Neural cell (in vitro differentiated cells): ENCODE measurements at regions not wholly inside any gene's neighbourhood (a gene's known extent, or its start where the extent isn't known, plus 50 kb on each side); places are given as distances from the start of the nearest gene placed in this dataset.
A peak's percentile ranks its signal among the peaks of the same experiment; 100 is the strongest.

Experiments used
- H2AFZ ChIP-seq: fragments of 200-600, 300-800 bp; sonication (generic), shearing (Covaris generic); 2 replicates; pipeline ENCODE4 v1.6.0; 2014; ENCODE audit warnings: low read depth, mild to moderate bottlenecking, antibody characterized with exemption, low read length, moderate library complexity
- H3F3A ChIP-seq: fragments of 200-600 bp; shearing (Covaris generic); 2 replicates; pipeline ENCODE4 v1.6.1; 2016; ENCODE audit warnings: mild to moderate bottlenecking, moderate library complexity, mixed read lengths, antibody characterized with exemption, low read length; ENCODE audit not compliant: insufficient read depth, poor library complexity, severe bottlenecking
- H3K27ac ChIP-seq: fragments of 200-600, 300-800 bp; sonication (generic), shearing (Covaris generic); 2 replicates; pipeline ENCODE4 v1.5.1; 2014; ENCODE audit warnings: mild to moderate bottlenecking, low read length, moderate library complexity
- H3K27me3 ChIP-seq: fragments of 300-800, 200-600 bp; sonication (generic), shearing (Covaris generic); 2 replicates; pipeline ENCODE4 v1.6.0; 2014; ENCODE audit warnings: mild to moderate bottlenecking, low read depth, low read length, moderate library complexity; ENCODE audit not compliant: insufficient read depth
- H3K36me3 ChIP-seq: fragments of 300-800, 200-600 bp; sonication (generic), shearing (Covaris generic); 2 replicates; pipeline ENCODE4 v1.5.1; 2014; ENCODE audit warnings: mild to moderate bottlenecking, antibody characterized with exemption, low read length, moderate library complexity; ENCODE audit not compliant: insufficient read depth
- H3K4me2 ChIP-seq: fragments of 300-800, 200-600 bp; sonication (generic), shearing (Covaris generic); 2 replicates; pipeline ENCODE4 v1.6.0; 2014; ENCODE audit warnings: mild to moderate bottlenecking, low read length
- H3K4me3 ChIP-seq: fragments of 300-800, 200-600 bp; sonication (generic), shearing (Covaris generic); 2 replicates; pipeline ENCODE4 v1.5.1; 2014; ENCODE audit warnings: mild to moderate bottlenecking, low read length, moderate library complexity
- H3K79me2 ChIP-seq: fragments of 200-600 bp; shearing (Covaris generic); replicated peaks from 2 replicates; pipeline ENCODE4 v1.6.0; 2014; ENCODE audit warnings: mild to moderate bottlenecking, low read length, moderate library complexity; ENCODE audit not compliant: insufficient read depth
- H3K9ac ChIP-seq: fragments of 300-800, 200-600 bp; sonication (generic), shearing (Covaris generic); 2 replicates; pipeline ENCODE4 v1.6.1; 2016; ENCODE audit warnings: mild to moderate bottlenecking, low read length, mixed read lengths
- H3K9me2 ChIP-seq: fragments of 200-600 bp; shearing (Covaris generic); 2 replicates; pipeline ENCODE4 v1.6.1; 2016; ENCODE audit warnings: mild to moderate bottlenecking, low read length, mixed read lengths; ENCODE audit not compliant: insufficient read depth
- H3K9me3 ChIP-seq: fragments of 200-600, 300-800 bp; sonication (generic), shearing (Covaris generic); 2 replicates; pipeline ENCODE4 v1.6.1; 2016; ENCODE audit warnings: mild to moderate bottlenecking, mixed run types, low read length, moderate library complexity, mixed read lengths
- H4K20me1 ChIP-seq: fragments of 200-600 bp; shearing (Covaris generic); 2 replicates; pipeline ENCODE4 v1.6.1; 2016; ENCODE audit warnings: mild to moderate bottlenecking, mixed run types; ENCODE audit not compliant: insufficient read depth
- EP300 ChIP-seq: fragments of 450-650 bp; conservative IDR thresholded peaks from 2 replicates; pipeline ENCODE4 v1.6.1; 2014; ENCODE audit warnings: antibody characterized with exemption, mild to moderate bottlenecking, moderate library complexity; ENCODE audit not compliant: poor library complexity, severe bottlenecking
- EZH2 ChIP-seq: fragments of 200-600, 300-800 bp; shearing (Covaris generic), sonication (generic); IDR thresholded peaks from 2 replicates; pipeline ENCODE4 v1.6.1; 2014; ENCODE audit warnings: antibody characterized with exemption, low read length, borderline replicate concordance, mild to moderate bottlenecking; ENCODE audit not compliant: insufficient read depth, poor library complexity, severe bottlenecking
- MXI1 ChIP-seq: fragments of 450-650 bp; conservative IDR thresholded peaks from 2 replicates; pipeline ENCODE4 v1.6.1; 2014; ENCODE audit warnings: antibody characterized with exemption, mild to moderate bottlenecking; ENCODE audit not compliant: poor library complexity, severe bottlenecking
- POLR2AphosphoS5 ChIP-seq: IDR thresholded peaks from 2 replicates; pipeline ENCODE4 v1.6.1; 2012
- RAD21 ChIP-seq: fragments of 450-650 bp; conservative IDR thresholded peaks from 2 replicates; pipeline ENCODE4 v1.6.1; 2014; ENCODE audit warnings: antibody characterized with exemption, mild to moderate bottlenecking, moderate library complexity
- SMC3 ChIP-seq: fragments of 450-650 bp; conservative IDR thresholded peaks from 2 replicates; pipeline ENCODE4 v1.6.1; 2014; ENCODE audit warnings: antibody characterized with exemption, mild to moderate bottlenecking, moderate library complexity; ENCODE audit not compliant: poor library complexity
- TAF1 ChIP-seq: IDR thresholded peaks from 2 replicates; pipeline ENCODE4 v1.6.1; 2012; ENCODE audit warnings: low read depth
- TF ChIP-seq, protein P1 (sequence below): IDR thresholded peaks from 2 replicates; pipeline ENCODE4 v1.6.1; 2012; ENCODE audit warnings: borderline replicate concordance
- TF ChIP-seq, protein P2 (sequence below): fragments of 450-650 bp; IDR thresholded peaks from 2 replicates; pipeline ENCODE4 v1.5.1; 2014; ENCODE audit warnings: antibody characterized with exemption, mild to moderate bottlenecking, moderate library complexity; ENCODE audit not compliant: poor library complexity, severe bottlenecking

DNA sequence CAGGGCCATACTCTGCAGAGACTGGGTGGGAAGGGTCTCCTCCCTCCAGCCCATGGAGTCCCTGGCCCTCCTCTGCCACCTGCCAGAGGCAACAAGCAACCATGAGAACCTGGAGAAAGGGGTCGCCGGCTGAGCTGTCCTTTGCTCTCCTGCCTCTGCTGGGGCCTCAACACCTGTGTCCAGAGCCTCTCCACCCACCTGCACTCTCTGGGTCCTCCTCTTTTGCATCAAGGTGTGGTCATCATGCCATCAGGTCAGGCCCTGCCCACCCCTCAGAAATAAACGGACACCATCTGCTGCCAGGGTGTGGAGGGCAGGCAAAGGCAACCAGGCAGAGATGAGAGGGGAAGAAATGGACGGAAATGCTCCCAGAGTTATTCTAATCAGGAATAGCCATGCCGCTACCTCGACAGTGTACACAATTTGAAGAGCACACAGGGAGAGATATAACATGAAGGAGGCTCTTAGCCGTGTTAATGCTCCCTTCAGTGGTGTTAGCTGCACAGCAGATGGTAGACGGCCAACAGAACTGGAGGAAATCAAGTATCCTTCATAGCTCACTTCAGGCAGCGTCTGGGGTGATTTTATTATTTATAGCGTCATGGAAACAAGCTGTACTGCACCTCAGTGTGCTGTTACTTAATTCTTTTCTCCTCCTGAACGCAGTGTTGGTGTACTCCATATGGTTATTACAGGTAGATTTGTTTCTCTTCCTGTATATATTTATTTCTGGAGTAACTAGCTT lies 247.9 kb downstream of the TSN start:
- no peak overlapping the region for H2AFZ ChIP-seq
- no peaks in the 10 kb centered on the region for H3K27me3 ChIP-seq
- no peaks in the 10 kb centered on the region for H3K9me3 ChIP-seq
- H3K4me3 ChIP-seq: no peak overlapping the region
- H3K36me3 ChIP-seq: no peaks in the 10 kb centered on the region
- no peaks in the 10 kb centered on the region for H3F3A ChIP-seq
- no peaks in the 10 kb centered on the region for H3K79me2 ChIP-seq
- H3K9ac ChIP-seq: no peak overlapping the region
- H3K4me2 ChIP-seq: no peak overlapping the region
- H4K20me1 ChIP-seq: no peaks in the 10 kb centered on the region
- no peak overlapping the region for H3K27ac ChIP-seq
- no peaks in the 10 kb centered on the region for H3K9me2 ChIP-seq
- TF ChIP-seq POLR2AphosphoS5: no peak
- TF ChIP-seq EP300: peak; percentile 12

DNA sequence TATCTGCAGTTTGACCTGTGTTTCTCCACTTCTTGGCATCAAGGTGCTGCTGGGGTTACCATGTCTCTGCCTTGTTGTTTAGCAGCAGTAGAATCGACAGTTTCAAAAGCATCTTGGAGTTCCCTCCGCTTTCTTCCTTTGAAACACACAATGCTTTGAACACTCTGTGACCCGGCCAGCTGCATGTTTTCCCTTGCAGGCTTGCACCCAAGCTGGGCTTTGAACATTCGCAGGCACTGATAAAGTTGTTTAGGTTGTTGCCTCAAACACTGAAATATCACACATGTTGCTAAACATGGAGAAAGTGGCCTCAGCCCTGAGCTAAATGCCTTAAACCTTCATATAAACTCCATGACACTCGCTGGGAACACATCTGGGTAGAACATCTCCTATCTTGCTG lies 251.7 kb downstream of the TSN start:
- H3K79me2 ChIP-seq: no peaks in the 10 kb centered on the region
- H3K9me2 ChIP-seq: no peaks in the 10 kb centered on the region
- no peak for TF ChIP-seq SMC3
- no peak overlapping the region for H3K9ac ChIP-seq
- no peak overlapping the region for H3K4me3 ChIP-seq
- H3K27me3 ChIP-seq: no peaks in the 10 kb centered on the region
- H3K36me3 ChIP-seq: no peaks in the 10 kb centered on the region
- H3F3A ChIP-seq: no peaks in the 10 kb centered on the region
- no peaks in the 10 kb centered on the region for H3K9me3 ChIP-seq
- H2AFZ ChIP-seq: no peak overlapping the region
- no peaks in the 10 kb centered on the region for H4K20me1 ChIP-seq
- no peak overlapping the region for H3K4me2 ChIP-seq
- no peak overlapping the region for H3K27ac ChIP-seq

DNA sequence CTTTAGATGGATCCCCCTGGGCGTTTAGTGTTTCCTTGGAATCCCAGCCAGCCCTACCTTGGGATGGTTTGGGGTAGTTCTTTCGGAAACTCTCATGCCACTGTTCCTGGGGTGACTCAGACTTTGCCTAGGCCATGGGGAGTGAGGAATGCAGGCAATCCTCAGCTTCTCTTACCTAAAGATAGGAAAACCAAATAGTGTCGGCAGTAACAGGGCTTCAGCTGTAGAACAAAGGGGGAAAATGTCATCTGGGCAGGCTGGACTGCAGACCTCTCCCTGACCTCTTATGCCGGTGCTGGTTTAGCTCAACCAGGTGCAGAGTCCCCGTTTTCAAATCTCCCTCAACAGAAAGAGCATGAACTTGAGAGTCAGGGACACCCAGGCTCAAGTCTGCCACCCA lies 252.1 kb downstream of the TSN start:
- TF ChIP-seq MXI1 (no peak), TAF1 (no peak), SMC3 (no peak), EP300 (no peak), RAD21 (no peak), POLR2AphosphoS5 (no peak), EZH2 (no peak)
- TF ChIP-seq, protein P1, sequence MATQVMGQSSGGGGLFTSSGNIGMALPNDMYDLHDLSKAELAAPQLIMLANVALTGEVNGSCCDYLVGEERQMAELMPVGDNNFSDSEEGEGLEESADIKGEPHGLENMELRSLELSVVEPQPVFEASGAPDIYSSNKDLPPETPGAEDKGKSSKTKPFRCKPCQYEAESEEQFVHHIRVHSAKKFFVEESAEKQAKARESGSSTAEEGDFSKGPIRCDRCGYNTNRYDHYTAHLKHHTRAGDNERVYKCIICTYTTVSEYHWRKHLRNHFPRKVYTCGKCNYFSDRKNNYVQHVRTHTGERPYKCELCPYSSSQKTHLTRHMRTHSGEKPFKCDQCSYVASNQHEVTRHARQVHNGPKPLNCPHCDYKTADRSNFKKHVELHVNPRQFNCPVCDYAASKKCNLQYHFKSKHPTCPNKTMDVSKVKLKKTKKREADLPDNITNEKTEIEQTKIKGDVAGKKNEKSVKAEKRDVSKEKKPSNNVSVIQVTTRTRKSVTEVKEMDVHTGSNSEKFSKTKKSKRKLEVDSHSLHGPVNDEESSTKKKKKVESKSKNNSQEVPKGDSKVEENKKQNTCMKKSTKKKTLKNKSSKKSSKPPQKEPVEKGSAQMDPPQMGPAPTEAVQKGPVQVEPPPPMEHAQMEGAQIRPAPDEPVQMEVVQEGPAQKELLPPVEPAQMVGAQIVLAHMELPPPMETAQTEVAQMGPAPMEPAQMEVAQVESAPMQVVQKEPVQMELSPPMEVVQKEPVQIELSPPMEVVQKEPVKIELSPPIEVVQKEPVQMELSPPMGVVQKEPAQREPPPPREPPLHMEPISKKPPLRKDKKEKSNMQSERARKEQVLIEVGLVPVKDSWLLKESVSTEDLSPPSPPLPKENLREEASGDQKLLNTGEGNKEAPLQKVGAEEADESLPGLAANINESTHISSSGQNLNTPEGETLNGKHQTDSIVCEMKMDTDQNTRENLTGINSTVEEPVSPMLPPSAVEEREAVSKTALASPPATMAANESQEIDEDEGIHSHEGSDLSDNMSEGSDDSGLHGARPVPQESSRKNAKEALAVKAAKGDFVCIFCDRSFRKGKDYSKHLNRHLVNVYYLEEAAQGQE: no peak
- TF ChIP-seq, protein P2, sequence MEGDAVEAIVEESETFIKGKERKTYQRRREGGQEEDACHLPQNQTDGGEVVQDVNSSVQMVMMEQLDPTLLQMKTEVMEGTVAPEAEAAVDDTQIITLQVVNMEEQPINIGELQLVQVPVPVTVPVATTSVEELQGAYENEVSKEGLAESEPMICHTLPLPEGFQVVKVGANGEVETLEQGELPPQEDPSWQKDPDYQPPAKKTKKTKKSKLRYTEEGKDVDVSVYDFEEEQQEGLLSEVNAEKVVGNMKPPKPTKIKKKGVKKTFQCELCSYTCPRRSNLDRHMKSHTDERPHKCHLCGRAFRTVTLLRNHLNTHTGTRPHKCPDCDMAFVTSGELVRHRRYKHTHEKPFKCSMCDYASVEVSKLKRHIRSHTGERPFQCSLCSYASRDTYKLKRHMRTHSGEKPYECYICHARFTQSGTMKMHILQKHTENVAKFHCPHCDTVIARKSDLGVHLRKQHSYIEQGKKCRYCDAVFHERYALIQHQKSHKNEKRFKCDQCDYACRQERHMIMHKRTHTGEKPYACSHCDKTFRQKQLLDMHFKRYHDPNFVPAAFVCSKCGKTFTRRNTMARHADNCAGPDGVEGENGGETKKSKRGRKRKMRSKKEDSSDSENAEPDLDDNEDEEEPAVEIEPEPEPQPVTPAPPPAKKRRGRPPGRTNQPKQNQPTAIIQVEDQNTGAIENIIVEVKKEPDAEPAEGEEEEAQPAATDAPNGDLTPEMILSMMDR: no peak
- no peaks in the 10 kb centered on the region for H3K79me2 ChIP-seq
- no peaks in the 10 kb centered on the region for H3F3A ChIP-seq
- no peaks in the 10 kb centered on the region for H3K36me3 ChIP-seq
- H3K9me2 ChIP-seq: no peaks in the 10 kb centered on the region
- H3K27ac ChIP-seq: no peak overlapping the region
- H3K27me3 ChIP-seq: no peaks in the 10 kb centered on the region
- no peak overlapping the region for H3K4me3 ChIP-seq
- no peaks in the 10 kb centered on the region for H3K9me3 ChIP-seq
- H4K20me1 ChIP-seq: no peaks in the 10 kb centered on the region
- H2AFZ ChIP-seq: no peak overlapping the region
- H3K4me2 ChIP-seq: no peak overlapping the region
- H3K9ac ChIP-seq: no peak overlapping the region
